ENCODE measurements at regions not wholly inside any gene's neighbourhood (a gene's known extent, or its start where the extent isn't known, plus 50 kb on each side); places are given as distances from the start of the nearest gene placed in this dataset.
"Not testable (repeated sequence)": the region's sequence is repeated elsewhere in the genome, so short reads cannot be mapped to it uniquely, and the experiment has no call there.

- no peak for DNase-seq (ENCODE audit: low read depth in 4 of 4, low spot score in 1 of 4)
These were observed 273.4 kb downstream of the IGSF11 start for GRCh38 chr3:118761291-118761606.

GRCh38 chr3:118765636-118766305 lies 268.9 kb downstream of the IGSF11 start:
- DNase-seq (ENCODE audit: low read depth in 4 of 4, low spot score in 1 of 4): no peak

- DNase-seq (ENCODE audit: low read depth in 4 of 4, low spot score in 1 of 4): no peak
These were observed 268.4 kb downstream of the IGSF11 start for GRCh38 chr3:118766306-118766669.

- DNase-seq (ENCODE audit: low read depth in 4 of 4, low spot score in 1 of 4): no peak
These were observed 262.6 kb downstream of the IGSF11 start for GRCh38 chr3:118772036-118772435.

- no peak for DNase-seq (ENCODE audit: low read depth in 4 of 4, low spot score in 1 of 4)
These were observed 262.1 kb downstream of the IGSF11 start for GRCh38 chr3:118772547-118773011.

GRCh38 chr3:118775021-118775420 lies 259.6 kb downstream of the IGSF11 start:
- no peak for DNase-seq (ENCODE audit: low read depth in 4 of 4, low spot score in 1 of 4)

GRCh38 chr3:118778201-118778600 lies 256.4 kb downstream of the IGSF11 start:
- no peak for DNase-seq (ENCODE audit: low read depth in 4 of 4, low spot score in 1 of 4)

- no peak for DNase-seq (ENCODE audit: low read depth in 4 of 4, low spot score in 1 of 4)
These were observed 253.4 kb downstream of the IGSF11 start for GRCh38 chr3:118781232-118781631.

- no peak for DNase-seq (ENCODE audit: low read depth in 4 of 4, low spot score in 1 of 4)
These were observed 252.8 kb downstream of the IGSF11 start for GRCh38 chr3:118781839-118782238.

- DNase-seq (ENCODE audit: low read depth in 4 of 4, low spot score in 1 of 4): no peak
These were observed 251.9 kb downstream of the IGSF11 start for GRCh38 chr3:118782755-118783202.

- DNase-seq (ENCODE audit: low read depth in 4 of 4, low spot score in 1 of 4): no peak
These were observed 249.2 kb downstream of the IGSF11 start for GRCh38 chr3:118785415-118785814.

- DNase-seq (ENCODE audit: low read depth in 4 of 4, low spot score in 1 of 4): no peak
These were observed 243.4 kb downstream of the IGSF11 start for GRCh38 chr3:118791246-118791645.

GRCh38 chr3:118792191-118792590 lies 242.5 kb downstream of the IGSF11 start:
- no peak for DNase-seq (ENCODE audit: low read depth in 4 of 4, low spot score in 1 of 4)

GRCh38 chr3:118793176-118793575 lies 241.5 kb downstream of the IGSF11 start:
- DNase-seq (ENCODE audit: low read depth in 4 of 4, low spot score in 1 of 4): no peak

GRCh38 chr3:118799303-118799702 lies 235.3 kb downstream of the IGSF11 start:
- DNase-seq (ENCODE audit: low read depth in 4 of 4, low spot score in 1 of 4): no peak

GRCh38 chr3:118801899-118802298 lies 232.7 kb downstream of the IGSF11 start:
- DNase-seq (ENCODE audit: low read depth in 4 of 4, low spot score in 1 of 4): no peak

GRCh38 chr3:118802325-118803095 lies 232.1 kb downstream of the IGSF11 start:
- DNase-seq (ENCODE audit: low read depth in 4 of 4, low spot score in 1 of 4): no peak

- DNase-seq (ENCODE audit: low read depth in 4 of 4, low spot score in 1 of 4): no peak
These were observed 231.6 kb downstream of the IGSF11 start for GRCh38 chr3:118803096-118803476.

GRCh38 chr3:118805007-118805406 lies 229.6 kb downstream of the IGSF11 start:
- no peak for DNase-seq (ENCODE audit: low read depth in 4 of 4, low spot score in 1 of 4)

GRCh38 chr3:118806423-118806822 lies 228.2 kb downstream of the IGSF11 start:
- DNase-seq (ENCODE audit: low read depth in 4 of 4, low spot score in 1 of 4): no peak

- DNase-seq (ENCODE audit: low read depth in 4 of 4, low spot score in 1 of 4): not testable (repeated sequence)
These were observed 227.3 kb downstream of the IGSF11 start for GRCh38 chr3:118807349-118807748.

- DNase-seq (ENCODE audit: low read depth in 4 of 4, low spot score in 1 of 4): no peak
These were observed 225.9 kb downstream of the IGSF11 start for GRCh38 chr3:118808723-118809122.

Data from stimulated activated CD4-positive, alpha-beta T cell treated with anti-CD3 and anti-CD28 coated beads, Interleukin-1b, Interleukin-23, amount 100 ng/mL, for 24 hours (primary cell).